D721Med (cell line): ENCODE measurements at regions not wholly inside any gene's neighbourhood (a gene's known extent, or its start where the extent isn't known, plus 50 kb on each side); places are given as distances from the start of the nearest gene placed in this dataset.

Experiments used
- DNase-seq: peaks from one replicate; pipeline ENCODE4 v3.0.0; 2011; ENCODE audit warnings: low spot score; ENCODE audit not compliant: insufficient read length
- FAIRE-seq: peaks from 2 replicates; lab custom pipeline; 2011; peaks lifted over from hg19 to GRCh38; lab: Jason Lieb, UNC
- TF ChIP-seq, protein P1 (sequence below): IDR thresholded peaks from 2 replicates; pipeline ENCODE4 v1.5.1; 2012; ENCODE audit warnings: mild to moderate bottlenecking, control low read depth; ENCODE audit not compliant: insufficient read depth; ENCODE audit errors: missing control alignments

DNA sequence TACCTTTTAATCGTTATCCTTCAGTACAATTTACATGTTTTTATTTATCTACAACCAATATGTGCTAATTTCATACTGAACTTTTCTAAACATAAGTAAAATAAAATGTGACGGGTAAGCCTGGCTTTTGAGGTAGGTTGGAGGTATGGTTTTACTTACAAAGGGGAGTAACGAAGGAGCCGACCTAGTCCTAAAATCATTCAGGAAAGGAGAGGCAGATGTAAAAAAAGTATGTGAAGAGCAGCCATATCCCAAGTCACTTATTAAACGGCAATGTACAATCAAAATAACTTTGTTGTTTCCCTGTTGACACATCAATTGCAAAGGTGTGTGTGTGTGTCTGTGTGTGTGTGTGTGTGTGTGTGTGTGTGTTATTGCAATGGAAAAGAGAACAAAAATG lies 351.3 kb downstream of the CRPPA start:
- TF ChIP-seq, protein P1, sequence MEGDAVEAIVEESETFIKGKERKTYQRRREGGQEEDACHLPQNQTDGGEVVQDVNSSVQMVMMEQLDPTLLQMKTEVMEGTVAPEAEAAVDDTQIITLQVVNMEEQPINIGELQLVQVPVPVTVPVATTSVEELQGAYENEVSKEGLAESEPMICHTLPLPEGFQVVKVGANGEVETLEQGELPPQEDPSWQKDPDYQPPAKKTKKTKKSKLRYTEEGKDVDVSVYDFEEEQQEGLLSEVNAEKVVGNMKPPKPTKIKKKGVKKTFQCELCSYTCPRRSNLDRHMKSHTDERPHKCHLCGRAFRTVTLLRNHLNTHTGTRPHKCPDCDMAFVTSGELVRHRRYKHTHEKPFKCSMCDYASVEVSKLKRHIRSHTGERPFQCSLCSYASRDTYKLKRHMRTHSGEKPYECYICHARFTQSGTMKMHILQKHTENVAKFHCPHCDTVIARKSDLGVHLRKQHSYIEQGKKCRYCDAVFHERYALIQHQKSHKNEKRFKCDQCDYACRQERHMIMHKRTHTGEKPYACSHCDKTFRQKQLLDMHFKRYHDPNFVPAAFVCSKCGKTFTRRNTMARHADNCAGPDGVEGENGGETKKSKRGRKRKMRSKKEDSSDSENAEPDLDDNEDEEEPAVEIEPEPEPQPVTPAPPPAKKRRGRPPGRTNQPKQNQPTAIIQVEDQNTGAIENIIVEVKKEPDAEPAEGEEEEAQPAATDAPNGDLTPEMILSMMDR = no peak
- no peak for FAIRE-seq
- no peak for DNase-seq

DNA sequence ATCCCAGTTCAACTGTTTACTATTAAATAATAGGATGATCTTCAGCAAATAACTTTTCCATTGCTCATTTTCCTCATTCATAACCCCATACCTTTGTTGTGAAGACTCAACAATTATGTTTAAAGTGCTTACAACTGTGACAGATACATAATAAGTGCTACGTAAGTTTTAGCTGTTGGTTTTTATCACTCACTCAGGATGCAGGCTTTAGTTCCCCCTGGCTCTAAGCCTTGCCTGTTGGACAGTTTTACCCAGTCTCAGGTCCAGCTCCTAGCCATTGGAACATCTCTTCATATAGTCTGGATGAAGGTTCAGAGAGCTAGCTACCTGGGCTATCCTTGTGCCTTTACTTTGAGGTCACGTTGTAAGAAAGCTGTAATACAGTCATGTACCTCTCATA lies 353.2 kb downstream of the CRPPA start:
- TF ChIP-seq, protein P1 = no peak
- DNase-seq = no peak
- no peak for FAIRE-seq

DNA sequence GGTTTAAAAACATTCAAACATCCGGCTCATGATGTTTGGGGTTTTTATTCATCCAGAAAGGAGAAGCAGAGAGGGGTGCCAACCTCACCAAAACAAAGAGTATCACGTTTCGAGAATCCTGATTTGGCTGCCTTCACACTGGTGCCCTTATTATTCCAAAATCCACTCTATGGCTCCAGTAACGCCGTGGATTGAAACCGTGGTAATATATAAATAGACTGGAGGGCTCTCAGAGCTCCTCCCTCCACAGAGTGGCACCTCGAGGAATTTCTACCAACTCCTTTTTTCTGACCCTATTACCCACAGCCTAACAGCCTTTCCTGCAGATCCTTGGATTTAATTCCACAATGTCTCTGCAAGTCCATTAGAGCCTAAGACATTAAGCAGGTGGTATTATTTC lies 353.6 kb downstream of the CRPPA start:
- FAIRE-seq (no peak), DNase-seq (no peak)
- TF ChIP-seq, protein P1 = no peak

DNA sequence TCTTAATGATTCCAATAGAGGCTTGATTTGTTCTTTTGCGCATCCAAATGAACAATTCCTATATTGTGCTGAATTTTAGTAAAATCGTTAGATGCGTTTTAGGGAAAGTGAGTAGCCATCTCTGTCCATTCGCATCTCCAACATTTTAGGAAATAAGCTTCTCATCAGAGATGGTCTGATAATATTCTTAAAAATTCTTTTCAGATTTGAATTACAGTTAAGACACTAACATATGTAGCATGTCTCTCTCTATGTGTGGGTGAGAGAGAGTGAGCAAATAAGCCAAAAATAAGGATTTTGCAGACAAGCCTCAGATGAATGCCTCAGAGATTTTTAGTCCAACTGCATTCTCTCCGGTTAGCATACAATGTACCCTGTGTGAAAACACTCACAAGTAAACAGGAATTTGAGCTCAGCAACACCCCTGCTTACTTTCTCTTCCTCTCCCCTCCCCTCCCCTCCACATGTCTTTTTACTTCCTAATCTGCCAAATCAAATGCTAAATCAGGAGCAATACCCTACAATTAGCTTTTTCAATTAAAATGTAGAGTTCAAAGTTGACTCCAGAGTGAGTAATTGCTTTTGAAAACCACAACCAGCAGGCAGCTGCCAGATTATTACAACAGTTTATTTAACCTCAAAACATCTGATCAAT lies 354.4 kb downstream of the CRPPA start:
- FAIRE-seq = no peak
- TF ChIP-seq, protein P1 = no peak
- DNase-seq = no peak

DNA sequence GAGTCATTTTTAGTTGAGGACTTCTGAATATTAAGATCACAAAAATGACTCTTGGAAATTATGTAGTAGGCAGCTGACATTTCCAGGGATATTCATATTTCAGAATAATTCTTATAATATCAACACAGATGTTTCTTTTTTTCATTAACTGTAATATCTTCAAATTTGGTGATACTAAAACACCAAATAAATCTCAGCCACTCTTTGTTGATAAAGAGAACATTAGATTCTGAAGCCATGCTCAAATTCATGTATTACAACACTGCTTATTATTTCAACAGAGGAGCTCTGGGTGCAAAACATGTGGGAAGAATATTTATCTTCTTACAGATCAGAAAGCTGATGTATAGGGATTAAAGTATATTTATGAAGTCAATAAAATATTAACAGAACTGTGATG lies 355.4 kb downstream of the CRPPA start:
- TF ChIP-seq, protein P1 = no peak
- DNase-seq (no peak), FAIRE-seq (no peak)

DNA sequence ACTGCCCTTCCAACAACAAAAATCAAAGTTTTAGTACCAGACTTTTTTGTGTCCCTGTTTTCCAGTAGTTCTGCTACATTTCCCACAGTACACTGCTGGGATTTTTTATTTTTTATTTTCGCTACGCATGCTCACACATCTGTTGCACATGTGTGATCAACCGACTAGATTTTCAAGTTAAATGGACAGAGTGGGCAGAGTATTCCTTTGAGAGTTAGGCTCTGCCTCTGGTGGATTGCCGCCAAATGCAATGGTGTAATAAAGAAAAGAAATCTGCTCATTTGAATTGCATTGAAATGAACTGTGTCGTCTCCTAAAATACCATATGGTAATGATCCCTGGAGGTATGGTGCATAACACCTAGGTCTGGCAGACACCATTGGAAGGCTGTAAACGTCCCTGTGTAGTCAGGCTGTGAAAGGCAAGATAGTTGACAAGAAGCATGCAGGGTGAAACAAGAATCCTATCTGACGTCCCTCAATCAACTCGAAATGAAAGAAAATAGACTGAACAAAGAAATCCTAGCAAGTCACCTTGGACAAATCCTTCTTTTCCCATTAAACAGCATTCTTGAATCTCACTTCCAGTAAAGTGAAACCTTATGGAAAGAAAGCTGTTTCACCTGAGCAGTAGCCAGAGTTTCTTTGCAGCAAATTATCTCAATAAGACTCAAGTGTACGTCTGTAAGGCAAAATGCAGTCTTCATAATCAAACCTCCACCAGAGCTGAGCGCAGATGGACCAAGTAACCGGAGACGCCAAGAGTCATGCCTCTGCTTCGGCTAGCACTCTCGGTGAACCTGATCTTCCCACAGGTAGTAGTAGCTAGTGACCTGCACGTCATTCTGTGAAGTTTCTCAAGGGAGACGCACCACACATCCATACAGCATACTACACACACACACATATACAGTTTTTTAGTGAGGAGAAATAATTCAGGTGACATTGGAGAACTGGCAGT lies 357.3 kb downstream of the CRPPA start:
- no peak for FAIRE-seq
- TF ChIP-seq, protein P1 = no peak
- DNase-seq = no peak
